Stimulated activated naive CD8-positive, alpha-beta T cell treated with anti-CD3 and anti-CD28 coated beads, Interleukin-15, Interleukin-2, amounts not matched to agents 100 ng/mL and 50 ng/mL, for 24 hours (primary cell): ENCODE measurements at regions not wholly inside any gene's neighbourhood (a gene's known extent, or its start where the extent isn't known, plus 50 kb on each side); places are given as distances from the start of the nearest gene placed in this dataset.
"Not testable (repeated sequence)": the region's sequence is repeated elsewhere in the genome, so short reads cannot be mapped to it uniquely, and the experiment has no call there.

Source experiments
- H3K27ac Mint-ChIP-seq: one replicate; pipeline ENCODE4 v1.8.0; 2021; ENCODE audit warnings: mild to moderate bottlenecking, mixed read lengths
- H3K27me3 Mint-ChIP-seq: one replicate; pipeline ENCODE4 v1.8.0; 2021; ENCODE audit warnings: mixed read lengths
- H3K36me3 Mint-ChIP-seq: one replicate; pipeline ENCODE4 v1.8.0; 2021; ENCODE audit warnings: low read depth, mixed read lengths
- H3K4me1 Mint-ChIP-seq: one replicate; pipeline ENCODE4 v1.8.0; 2021; ENCODE audit warnings: low read depth, mixed read lengths
- H3K4me3 Mint-ChIP-seq: one replicate; pipeline ENCODE4 v1.8.0; 2021; ENCODE audit warnings: mild to moderate bottlenecking, mixed read lengths
- H3K9me3 Mint-ChIP-seq: one replicate; pipeline ENCODE4 v1.8.0; 2021; ENCODE audit warnings: mixed read lengths

DNA sequence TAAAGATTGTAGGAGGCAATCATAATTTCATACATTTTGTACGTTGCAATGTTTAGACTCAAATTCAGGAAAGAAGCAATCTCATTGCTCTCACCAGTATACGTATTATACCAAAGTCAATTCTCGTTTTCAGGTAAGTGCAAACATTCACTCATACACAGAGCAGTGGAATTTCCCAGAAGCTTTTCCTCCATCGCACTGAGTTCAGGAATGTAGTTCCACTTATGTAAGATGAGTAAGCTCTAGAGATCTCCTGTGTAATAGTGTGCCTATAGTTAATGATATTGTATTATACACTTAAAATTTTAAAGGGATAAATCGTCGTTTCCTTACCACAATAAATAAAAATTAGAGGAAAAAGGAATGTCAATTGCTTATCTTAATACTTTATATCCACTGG is 470.8 kb upstream of the KCND2 start:
- H3K4me3 Mint-ChIP-seq = no peak overlapping the region
- H3K4me1 Mint-ChIP-seq = no peaks in the 10 kb centered on the region
- no peaks in the 10 kb centered on the region for H3K27me3 Mint-ChIP-seq
- no peak overlapping the region for H3K27ac Mint-ChIP-seq
- peaks cover 5% of the 10 kb centered on the region for H3K9me3 Mint-ChIP-seq
- H3K36me3 Mint-ChIP-seq = no peaks in the 10 kb centered on the region

DNA sequence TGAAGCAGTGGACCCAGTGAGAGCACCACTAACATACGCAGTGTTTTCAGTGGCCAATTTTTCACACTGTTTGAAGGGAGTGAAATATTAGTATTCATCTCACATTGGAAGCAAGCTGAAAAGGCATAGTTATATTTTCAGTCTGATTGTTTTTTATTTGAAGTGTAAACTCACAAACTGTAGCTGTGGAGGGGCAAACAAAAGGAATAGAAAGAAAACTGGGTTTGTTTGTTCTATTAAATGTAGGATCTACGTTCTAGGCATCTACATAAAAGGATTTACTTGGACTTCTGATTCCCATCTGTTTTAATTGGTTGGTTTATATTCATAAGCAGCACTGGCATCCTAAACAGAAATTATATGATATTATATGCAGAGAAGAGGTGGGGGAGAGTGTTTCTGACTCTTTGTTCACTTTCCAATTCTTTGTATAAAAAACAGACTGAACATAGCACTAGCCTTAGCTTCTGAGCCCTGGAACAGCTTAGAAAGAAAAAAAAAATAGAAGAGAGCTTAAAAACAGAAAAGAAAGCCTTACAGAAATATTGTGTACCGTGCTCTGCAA is 447.8 kb upstream of the KCND2 start:
- Mint-ChIP-seq H3K27ac (no peak overlapping the region), H3K9me3 (peaks cover 6% of the 10 kb centered on the region), H3K4me3 (no peak overlapping the region), H3K27me3 (no peaks in the 10 kb centered on the region), H3K4me1 (no peaks in the 10 kb centered on the region), H3K36me3 (no peaks in the 10 kb centered on the region)

DNA sequence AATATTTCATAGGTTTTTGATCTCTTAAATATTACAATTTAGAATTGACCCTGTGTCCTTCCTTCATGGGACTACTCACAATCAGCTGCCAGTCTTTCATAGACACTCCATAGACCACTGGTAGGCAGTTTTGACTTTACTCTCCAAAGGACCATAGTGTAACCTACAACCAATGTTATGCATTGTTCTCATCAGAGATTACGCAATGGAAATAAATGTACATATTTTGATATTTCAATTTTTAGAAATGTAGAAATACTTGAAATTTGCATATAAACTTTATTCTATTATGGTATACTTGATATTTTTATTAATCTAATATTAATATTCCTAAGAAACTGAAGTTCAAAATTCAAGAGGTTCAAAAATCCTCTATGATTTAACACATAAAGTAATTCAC is 446.4 kb upstream of the KCND2 start:
- Mint-ChIP-seq H3K4me3 (no peak overlapping the region), H3K27me3 (no peaks in the 10 kb centered on the region), H3K9me3 (peaks cover 9% of the 10 kb centered on the region), H3K36me3 (no peaks in the 10 kb centered on the region), H3K4me1 (no peaks in the 10 kb centered on the region), H3K27ac (no peak overlapping the region)

DNA sequence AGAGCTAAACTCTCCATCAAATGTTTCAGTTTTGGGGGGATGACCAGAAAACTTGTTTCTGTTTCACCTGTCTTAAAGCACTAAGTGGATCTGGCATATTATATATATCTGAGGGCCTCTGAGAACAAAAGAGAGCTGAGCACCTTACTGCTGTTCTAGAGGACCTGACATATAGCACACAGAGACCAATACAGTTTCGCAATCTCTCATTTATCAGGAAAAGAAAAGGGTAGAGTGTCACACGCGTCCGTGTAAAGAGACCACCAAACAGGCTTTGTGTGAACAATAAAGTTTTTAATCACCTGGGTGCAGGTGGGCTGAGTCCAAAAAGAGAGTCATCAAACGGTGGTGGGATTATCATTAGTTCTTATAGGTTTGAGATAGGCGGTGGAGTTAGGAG is 434.5 kb upstream of the KCND2 start:
- Mint-ChIP-seq H3K9me3 (peaks cover 8% of the 10 kb centered on the region), H3K27me3 (no peaks in the 10 kb centered on the region), H3K27ac (no peak overlapping the region), H3K36me3 (no peaks in the 10 kb centered on the region), H3K4me1 (no peaks in the 10 kb centered on the region), H3K4me3 (no peak overlapping the region)

DNA sequence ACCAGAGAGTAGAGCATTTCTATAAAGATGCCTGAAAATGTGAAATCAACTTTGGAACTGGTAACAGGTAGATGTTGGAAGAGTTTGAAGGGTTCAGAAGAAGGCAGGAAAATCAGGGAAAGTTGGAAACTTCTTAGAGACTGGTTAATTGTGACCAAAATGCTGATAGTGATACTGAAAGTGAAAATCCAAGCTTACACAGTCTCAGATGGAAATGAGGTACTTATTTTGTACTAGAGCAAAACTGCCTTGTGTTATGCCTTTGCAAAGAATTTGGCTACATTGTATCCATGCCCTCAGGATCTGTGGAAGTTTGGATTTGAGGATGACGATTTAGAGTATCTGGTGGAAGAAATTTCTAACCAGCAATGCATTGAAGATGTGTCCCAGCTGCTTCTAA is 430.6 kb upstream of the KCND2 start:
- Mint-ChIP-seq H3K4me1 (no peaks in the 10 kb centered on the region), H3K27me3 (no peaks in the 10 kb centered on the region), H3K4me3 (no peak overlapping the region), H3K9me3 (peaks cover 20% of the 10 kb centered on the region), H3K27ac (no peak overlapping the region), H3K36me3 (no peaks in the 10 kb centered on the region)

DNA sequence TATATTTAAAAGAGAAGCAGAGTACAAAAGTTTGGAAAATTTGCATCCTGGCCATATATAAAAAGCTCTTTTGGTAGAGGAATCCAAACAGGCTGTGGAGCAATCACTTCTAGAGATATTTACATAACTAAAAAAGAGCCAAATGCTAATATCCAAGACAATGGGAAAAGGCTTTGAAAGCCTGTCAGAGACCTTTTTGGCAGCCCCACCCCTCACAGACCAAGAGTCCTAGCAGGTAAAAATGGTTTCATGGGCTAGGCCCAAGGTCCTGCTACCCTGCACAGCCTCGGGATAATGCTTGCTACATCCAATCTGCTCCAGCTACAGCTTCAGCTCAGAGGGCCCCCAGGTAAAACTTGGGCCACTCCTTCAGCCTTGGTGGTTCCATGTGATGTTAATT is 430.2 kb upstream of the KCND2 start:
- H3K4me3 Mint-ChIP-seq = no peak overlapping the region
- no peaks in the 10 kb centered on the region for H3K27me3 Mint-ChIP-seq
- H3K9me3 Mint-ChIP-seq = peaks cover 20% of the 10 kb centered on the region
- H3K36me3 Mint-ChIP-seq = no peaks in the 10 kb centered on the region
- H3K27ac Mint-ChIP-seq = no peak overlapping the region
- no peaks in the 10 kb centered on the region for H3K4me1 Mint-ChIP-seq

DNA sequence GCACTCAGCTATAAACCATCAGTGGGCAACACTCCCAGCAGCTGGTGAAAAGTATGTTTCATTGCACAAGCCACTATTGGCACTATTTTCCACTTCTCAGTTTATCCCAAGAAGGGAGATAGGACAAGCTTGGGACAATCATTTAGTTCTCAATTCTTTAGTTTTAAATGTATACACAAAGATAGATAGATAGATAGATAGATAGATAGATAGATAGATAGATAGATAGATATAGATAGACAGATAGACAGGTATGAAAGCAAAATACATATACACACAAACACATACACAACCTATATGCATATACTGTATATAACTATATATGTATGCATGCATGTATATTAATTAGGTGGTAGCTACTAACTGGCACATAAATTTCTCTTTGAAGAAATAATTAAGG is 411.6 kb upstream of the KCND2 start:
- Mint-ChIP-seq H3K27ac (no peak overlapping the region), H3K4me1 (no peaks in the 10 kb centered on the region), H3K9me3 (peaks cover 21% of the 10 kb centered on the region), H3K36me3 (no peaks in the 10 kb centered on the region), H3K27me3 (no peaks in the 10 kb centered on the region), H3K4me3 (no peak overlapping the region)

DNA sequence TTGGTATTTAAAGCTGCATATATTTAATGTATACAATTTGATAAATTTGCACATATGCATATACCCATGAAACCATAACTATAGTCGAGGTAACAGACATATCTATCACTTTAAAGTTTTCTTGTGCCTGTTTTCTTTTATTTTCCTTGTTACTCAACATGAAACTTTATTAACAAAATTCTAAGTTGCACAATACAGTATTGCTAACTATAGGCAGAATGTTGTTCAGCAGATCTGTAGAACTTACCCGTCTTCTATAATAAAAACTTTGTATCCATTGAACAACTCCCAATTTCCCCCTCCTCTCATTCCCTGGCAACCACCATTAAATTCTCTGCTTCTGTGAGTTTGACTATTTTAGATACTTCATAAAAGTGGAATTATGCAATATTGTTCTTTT is 404.6 kb upstream of the KCND2 start:
- no peaks in the 10 kb centered on the region for H3K4me1 Mint-ChIP-seq
- peaks cover 16% of the 10 kb centered on the region for H3K9me3 Mint-ChIP-seq
- no peaks in the 10 kb centered on the region for H3K27me3 Mint-ChIP-seq
- no peak overlapping the region for H3K4me3 Mint-ChIP-seq
- H3K27ac Mint-ChIP-seq = no peak overlapping the region
- no peaks in the 10 kb centered on the region for H3K36me3 Mint-ChIP-seq

DNA sequence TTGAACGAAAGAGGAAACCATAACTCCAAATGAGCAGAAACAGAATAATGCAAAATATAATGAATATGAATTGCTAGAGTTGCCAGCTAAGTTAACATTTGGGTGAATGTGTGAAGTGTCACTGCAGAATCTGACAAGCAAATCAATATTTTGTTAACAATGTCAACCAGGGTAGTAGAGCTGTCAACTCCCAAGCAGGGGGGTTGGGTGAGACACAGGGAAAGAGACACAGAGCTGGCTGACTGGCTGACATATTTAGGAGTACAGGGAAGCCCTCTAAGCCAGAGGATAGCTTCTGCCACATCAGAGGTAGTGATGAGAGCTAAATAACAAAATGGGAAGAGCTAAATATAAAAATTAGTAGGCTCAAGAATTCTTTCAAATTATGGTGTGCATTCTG is 393.1 kb upstream of the KCND2 start:
- Mint-ChIP-seq H3K36me3 (no peaks in the 10 kb centered on the region), H3K4me3 (no peak overlapping the region), H3K4me1 (no peaks in the 10 kb centered on the region), H3K9me3 (peaks cover 11% of the 10 kb centered on the region), H3K27ac (no peak overlapping the region), H3K27me3 (no peaks in the 10 kb centered on the region)

DNA sequence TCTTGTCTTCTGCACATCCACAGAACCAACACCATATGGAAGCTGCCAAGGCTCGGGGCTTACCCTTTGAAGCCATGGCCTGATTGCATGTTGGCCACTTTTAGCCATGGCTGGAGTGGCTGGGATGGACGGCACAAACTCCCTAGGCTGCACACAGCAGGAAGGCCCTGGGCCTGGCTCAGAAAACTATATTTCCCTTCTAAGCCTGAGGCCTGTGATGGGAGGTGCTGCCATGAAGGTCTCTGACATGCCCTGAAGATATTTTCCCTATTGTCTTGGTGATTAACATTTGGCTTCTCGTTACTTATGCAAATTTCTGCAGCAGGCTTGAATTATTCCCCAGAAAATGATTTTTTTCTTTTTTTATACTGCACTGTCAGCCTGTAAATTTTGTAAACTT is 387.0 kb upstream of the KCND2 start:
- H3K27ac Mint-ChIP-seq = no peak overlapping the region
- H3K4me1 Mint-ChIP-seq = no peaks in the 10 kb centered on the region
- H3K4me3 Mint-ChIP-seq = no peak overlapping the region
- no peaks in the 10 kb centered on the region for H3K27me3 Mint-ChIP-seq
- H3K9me3 Mint-ChIP-seq = peaks cover 21% of the 10 kb centered on the region
- H3K36me3 Mint-ChIP-seq = no peaks in the 10 kb centered on the region

DNA sequence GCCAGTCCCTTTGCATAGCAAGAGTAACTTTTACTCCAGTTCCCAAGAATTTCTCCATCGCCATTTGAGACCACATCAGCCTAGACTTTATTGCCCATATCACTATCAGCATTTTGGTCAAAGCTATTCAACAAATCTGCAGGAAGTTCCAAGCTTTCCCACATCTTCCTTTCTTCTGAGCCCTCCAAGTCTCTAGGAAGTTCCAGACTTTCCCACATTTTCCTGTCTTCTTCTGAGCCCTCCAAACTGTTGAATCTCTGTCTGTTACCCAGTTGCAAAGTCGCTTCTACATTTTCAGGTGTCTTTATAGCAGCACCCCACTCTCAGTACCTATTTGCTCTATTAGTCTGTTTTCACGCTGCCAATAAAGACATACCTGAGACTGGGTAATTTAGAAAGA is 386.4 kb upstream of the KCND2 start:
- not testable (repeated sequence) for H3K27me3 Mint-ChIP-seq, H3K4me1 Mint-ChIP-seq, H3K4me3 Mint-ChIP-seq, H3K27ac Mint-ChIP-seq, H3K36me3 Mint-ChIP-seq
- H3K9me3 Mint-ChIP-seq = peaks cover 21% of the 10 kb centered on the region

DNA sequence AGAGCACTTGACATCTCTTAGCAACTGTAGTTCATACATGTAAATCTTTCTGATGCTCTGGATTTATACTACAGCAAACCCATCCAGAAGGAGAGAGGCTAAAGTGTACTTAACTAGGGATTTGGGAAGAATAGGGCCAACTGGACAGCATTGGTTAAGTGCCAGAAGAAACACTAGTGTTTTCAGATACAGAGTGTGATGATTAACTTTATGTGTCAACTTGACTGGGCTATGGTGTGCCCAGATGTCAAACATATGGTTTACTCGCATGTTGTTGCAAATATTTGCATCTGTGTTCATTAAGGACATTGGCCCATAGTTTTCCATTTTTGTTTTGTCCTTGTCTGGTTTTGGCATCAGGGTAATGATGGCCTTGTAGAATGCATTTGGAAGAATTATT is 384.7 kb upstream of the KCND2 start:
- Mint-ChIP-seq H3K36me3 (no peaks in the 10 kb centered on the region), H3K27me3 (no peaks in the 10 kb centered on the region), H3K4me3 (no peak overlapping the region), H3K27ac (no peak overlapping the region), H3K9me3 (peaks cover 24% of the 10 kb centered on the region), H3K4me1 (no peaks in the 10 kb centered on the region)

DNA sequence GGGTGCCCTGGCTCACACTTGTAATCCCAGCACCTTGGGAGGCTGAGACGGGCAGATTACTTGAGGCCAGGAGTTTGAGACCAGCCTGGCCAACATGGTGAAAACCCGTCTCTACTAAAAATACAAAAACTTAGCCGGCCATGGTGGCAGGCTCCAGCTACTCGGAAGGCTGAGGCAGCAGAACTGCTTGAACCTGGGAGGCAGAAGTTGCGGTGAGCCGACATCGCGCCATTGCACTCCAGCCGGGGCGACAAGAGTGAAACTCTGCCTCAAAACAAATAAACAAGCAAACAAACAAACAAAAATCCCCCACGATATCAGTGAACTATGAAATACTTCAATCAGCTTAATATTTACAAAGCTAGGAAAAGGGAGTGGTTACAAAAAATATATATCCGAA is 382.3 kb upstream of the KCND2 start:
- Mint-ChIP-seq H3K9me3 (peaks cover 16% of the 10 kb centered on the region), H3K36me3 (no peaks in the 10 kb centered on the region), H3K27me3 (no peaks in the 10 kb centered on the region), H3K4me1 (no peaks in the 10 kb centered on the region), H3K27ac (no peak overlapping the region), H3K4me3 (no peak overlapping the region)

DNA sequence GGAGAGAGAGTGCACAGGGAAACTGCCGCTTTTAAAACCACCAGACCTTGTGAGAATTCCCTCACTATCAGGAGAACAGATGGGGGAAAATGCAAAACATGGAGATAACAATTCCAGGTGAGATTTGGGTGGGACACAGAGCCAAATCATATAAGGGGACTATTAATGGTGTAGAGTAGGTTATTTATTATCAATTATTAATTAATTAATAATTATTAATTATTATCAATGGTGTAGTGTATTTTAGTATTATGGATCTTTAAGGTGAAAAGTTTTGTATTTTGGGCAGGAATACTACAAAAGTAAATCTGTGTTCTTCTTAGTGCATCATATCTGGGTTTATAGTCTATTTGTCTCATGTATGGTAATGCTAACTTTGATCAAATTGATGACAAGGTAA is 377.7 kb upstream of the KCND2 start:
- H3K27ac Mint-ChIP-seq = no peak overlapping the region
- H3K9me3 Mint-ChIP-seq = peaks cover 10% of the 10 kb centered on the region
- H3K27me3 Mint-ChIP-seq = no peaks in the 10 kb centered on the region
- no peak overlapping the region for H3K4me3 Mint-ChIP-seq
- no peaks in the 10 kb centered on the region for H3K4me1 Mint-ChIP-seq
- no peaks in the 10 kb centered on the region for H3K36me3 Mint-ChIP-seq

DNA sequence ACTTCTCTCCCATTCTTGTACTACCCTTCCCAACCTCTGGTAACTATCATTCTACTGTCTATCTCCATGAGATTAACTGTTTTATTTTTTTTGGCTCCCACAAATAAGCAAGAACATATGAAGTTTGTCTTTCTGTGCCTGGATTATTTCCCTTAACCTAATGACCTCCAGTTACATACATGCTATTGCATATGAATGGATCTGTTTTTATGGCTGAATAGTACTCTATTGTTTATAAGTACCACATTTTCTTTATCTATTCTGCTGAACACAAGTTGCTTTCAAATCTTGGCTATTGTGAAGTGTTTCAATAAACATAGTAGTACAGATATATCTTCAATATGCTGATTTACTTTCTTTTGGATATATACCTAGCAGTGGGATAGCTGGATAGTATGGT is 376.6 kb upstream of the KCND2 start:
- Mint-ChIP-seq H3K4me1 (no peaks in the 10 kb centered on the region), H3K4me3 (no peak overlapping the region), H3K36me3 (no peaks in the 10 kb centered on the region), H3K27me3 (no peaks in the 10 kb centered on the region), H3K9me3 (peaks cover 9% of the 10 kb centered on the region), H3K27ac (no peak overlapping the region)

DNA sequence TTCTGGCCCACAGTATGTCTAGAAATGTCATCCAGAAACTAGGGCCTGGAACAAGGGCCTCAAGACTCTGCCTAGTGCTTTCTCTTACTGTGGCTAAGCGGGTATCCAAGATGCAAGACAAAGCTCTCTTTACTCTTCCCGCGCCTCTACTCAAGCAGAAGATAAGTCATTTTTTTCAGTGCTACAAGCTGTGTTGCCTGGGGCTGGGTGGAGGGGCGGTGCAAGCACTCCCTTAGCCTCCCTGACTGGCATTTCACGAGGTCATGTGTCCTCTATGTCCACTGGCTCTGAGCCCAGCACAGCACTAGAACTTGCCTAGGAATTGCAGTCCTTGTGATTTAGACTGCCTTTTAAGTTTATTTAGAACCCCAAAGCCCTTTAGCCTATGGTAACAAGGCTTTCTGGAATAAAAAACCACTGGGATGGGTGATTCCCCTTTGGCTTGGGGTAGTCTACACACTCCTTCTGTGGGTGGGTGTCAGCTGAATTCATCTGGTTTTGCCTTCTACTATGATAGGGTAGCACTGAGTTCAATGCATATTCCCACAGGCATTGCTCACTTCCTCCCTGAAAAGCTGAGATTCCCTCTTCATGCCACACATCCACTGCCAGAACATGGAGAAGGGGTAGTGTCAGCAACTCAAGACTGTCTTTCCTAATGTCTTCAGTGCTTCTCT is 371.8 kb upstream of the KCND2 start:
- H3K27me3 Mint-ChIP-seq = no peaks in the 10 kb centered on the region
- no peak overlapping the region for H3K27ac Mint-ChIP-seq
- H3K4me3 Mint-ChIP-seq = no peak overlapping the region
- no peaks in the 10 kb centered on the region for H3K9me3 Mint-ChIP-seq
- no peaks in the 10 kb centered on the region for H3K36me3 Mint-ChIP-seq
- no peaks in the 10 kb centered on the region for H3K4me1 Mint-ChIP-seq
